T-helper 17 cell (primary cell): ENCODE measurements at regions not wholly inside any gene's neighbourhood (a gene's known extent, or its start where the extent isn't known, plus 50 kb on each side); places are given as distances from the start of the nearest gene placed in this dataset.

Experiments used
- ATAC-seq: fragments of 150-1000 bp; cut with Tn5 transposase; 2 replicates; pipeline ENCODE4 v1.10.0; 2021; ENCODE audit warnings: mild to moderate bottlenecking, moderate library complexity
- DNase-seq, 3 donors: peaks; one replicate each; pipeline versions ENCODE4 v3.0.0 to v3.0.0-alpha.2; 2020 to 2021
- H3K9me3 ChIP-seq: one replicate; pipeline ENCODE4 v1.7.0; 2013; ENCODE audit warnings: low read length, mild to moderate bottlenecking; ENCODE audit not compliant: control insufficient read depth, poor library complexity, severe bottlenecking
- H3K27ac Mint-ChIP-seq: one replicate; pipeline ENCODE4 v1.8.0; 2022; ENCODE audit warnings: mild to moderate bottlenecking, moderate library complexity, mixed read lengths
- H3K27me3 Mint-ChIP-seq: one replicate; pipeline ENCODE4 v1.8.0; 2022; ENCODE audit warnings: mixed read lengths
- H3K36me3 Mint-ChIP-seq: one replicate; pipeline ENCODE4 v1.8.0; 2022; ENCODE audit warnings: low read depth, mixed read lengths
- H3K4me1 Mint-ChIP-seq: one replicate; pipeline ENCODE4 v1.8.0; 2022; ENCODE audit warnings: mild to moderate bottlenecking, mixed read lengths
- H3K4me3 Mint-ChIP-seq: one replicate; pipeline ENCODE4 v1.8.0; 2022; ENCODE audit warnings: mild to moderate bottlenecking, moderate library complexity, mixed read lengths

- H3K27ac Mint-ChIP-seq = no peak overlapping the region
- DNase-seq (no peak), ATAC-seq (no peak)
- no peaks in the 10 kb centered on the region for H3K4me1 Mint-ChIP-seq
- no peak overlapping the region for H3K4me3 Mint-ChIP-seq
- H3K36me3 Mint-ChIP-seq = no peaks in the 10 kb centered on the region
- H3K27me3 Mint-ChIP-seq = peaks cover 16% of the 10 kb centered on the region
- no peaks in the 10 kb centered on the region for H3K9me3 ChIP-seq
These were observed 188.5 kb downstream of the URI1 start for GRCh38 chr19:30130356-30131122.

DNA sequence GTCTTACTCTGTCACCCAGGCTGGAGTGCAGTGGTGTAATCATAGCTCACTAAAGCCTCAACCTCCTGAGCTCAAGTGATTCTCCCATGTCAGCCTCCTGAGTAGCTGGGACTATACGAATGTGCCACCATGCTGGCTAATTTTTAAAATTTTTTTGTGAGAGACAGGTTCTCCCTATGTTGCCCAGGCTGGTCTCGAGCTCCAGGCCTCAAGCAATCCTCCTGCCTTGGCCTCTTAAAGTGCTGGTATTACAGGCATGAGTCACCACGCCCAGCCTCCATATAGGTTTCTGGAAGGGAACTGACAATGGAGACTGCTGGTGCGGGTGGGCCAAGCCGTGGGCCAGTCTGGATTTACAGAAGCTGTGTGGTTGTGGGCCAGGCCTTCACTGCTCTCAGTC, 189.2 kb downstream of the URI1 start:
- Mint-ChIP-seq H3K36me3 (no peaks in the 10 kb centered on the region), H3K4me3 (no peak overlapping the region), H3K27ac (no peak overlapping the region), H3K4me1 (no peaks in the 10 kb centered on the region), H3K27me3 (peaks cover 16% of the 10 kb centered on the region)
- ATAC-seq (no peak), DNase-seq (no peak)
- no peaks in the 10 kb centered on the region for H3K9me3 ChIP-seq

GRCh38 chr19:30131722-30132291, 189.8 kb downstream of the URI1 start:
- Mint-ChIP-seq H3K4me1 (no peaks in the 10 kb centered on the region), H3K27me3 (peaks cover 16% of the 10 kb centered on the region)

GRCh38 chr19:30132343-30133075, 190.5 kb downstream of the URI1 start:
- Mint-ChIP-seq H3K27me3 (peaks cover 16% of the 10 kb centered on the region), H3K4me3 (no peak overlapping the region), H3K27ac (no peak overlapping the region), H3K36me3 (no peaks in the 10 kb centered on the region), H3K4me1 (no peaks in the 10 kb centered on the region)
- DNase-seq (no peak), ATAC-seq (no peak)
- H3K9me3 ChIP-seq = no peaks in the 10 kb centered on the region

More at GRCh38 chr19:30131722-30132291, 189.8 kb downstream of the URI1 start:
- H3K9me3 ChIP-seq = no peaks in the 10 kb centered on the region
- Mint-ChIP-seq H3K36me3 (no peaks in the 10 kb centered on the region), H3K27ac (no peak overlapping the region), H3K4me3 (no peak overlapping the region)
- no peak for ATAC-seq
- DNase-seq = no peak

- DNase-seq = no peak
- no peak for ATAC-seq
- Mint-ChIP-seq H3K27ac (no peak overlapping the region), H3K36me3 (no peaks in the 10 kb centered on the region), H3K4me3 (no peak overlapping the region), H3K27me3 (peaks cover 16% of the 10 kb centered on the region), H3K4me1 (no peaks in the 10 kb centered on the region)
- H3K9me3 ChIP-seq = no peaks in the 10 kb centered on the region
These were observed 191.8 kb downstream of the URI1 start for GRCh38 chr19:30133803-30134202.

- no peak overlapping the region for H3K4me3 Mint-ChIP-seq
- H3K36me3 Mint-ChIP-seq = no peaks in the 10 kb centered on the region
- H3K27me3 Mint-ChIP-seq = peaks cover 16% of the 10 kb centered on the region
- H3K27ac Mint-ChIP-seq = no peak overlapping the region
- DNase-seq = no peak
- H3K9me3 ChIP-seq = no peaks in the 10 kb centered on the region
- ATAC-seq = no peak
- H3K4me1 Mint-ChIP-seq = no peaks in the 10 kb centered on the region
These were observed 193.2 kb downstream of the URI1 start for GRCh38 chr19:30135093-30135757.

DNA sequence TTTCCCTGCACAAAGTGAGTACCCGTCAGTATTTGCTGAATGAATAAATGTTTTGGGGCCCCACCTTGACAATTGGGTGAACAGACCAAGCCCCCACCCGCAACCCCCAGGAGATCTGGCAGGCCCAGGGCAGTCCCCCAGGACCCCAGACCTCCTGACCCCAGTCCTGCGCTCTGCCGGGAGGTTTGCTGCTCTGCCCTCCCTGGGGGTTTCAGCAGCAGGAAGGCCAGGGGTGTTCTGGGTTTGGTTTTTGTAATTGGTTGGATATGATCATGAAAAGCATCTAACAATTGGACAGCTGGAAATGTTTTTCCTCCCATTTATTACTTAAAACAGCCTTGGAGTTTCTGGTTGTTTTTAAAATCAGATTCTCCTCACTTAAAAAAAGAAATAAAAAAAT, 193.8 kb downstream of the URI1 start:
- ATAC-seq = no peak
- no peaks in the 10 kb centered on the region for H3K9me3 ChIP-seq
- Mint-ChIP-seq H3K27ac (no peak overlapping the region), H3K4me1 (no peaks in the 10 kb centered on the region), H3K4me3 (no peak overlapping the region), H3K36me3 (no peaks in the 10 kb centered on the region), H3K27me3 (peaks cover 16% of the 10 kb centered on the region)
- DNase-seq = no peak

- Mint-ChIP-seq H3K36me3 (no peaks in the 10 kb centered on the region), H3K27me3 (peaks cover 16% of the 10 kb centered on the region), H3K4me1 (no peaks in the 10 kb centered on the region), H3K4me3 (no peak overlapping the region), H3K27ac (no peak overlapping the region)
- ATAC-seq (no peak), DNase-seq (no peak)
- no peaks in the 10 kb centered on the region for H3K9me3 ChIP-seq
These were observed 194.7 kb downstream of the URI1 start for GRCh38 chr19:30136611-30137195.

- no peak for ATAC-seq
- no peak overlapping the region for H3K4me3 Mint-ChIP-seq
- peaks cover 11% of the 10 kb centered on the region for H3K27me3 Mint-ChIP-seq
- H3K27ac Mint-ChIP-seq = no peak overlapping the region
- DNase-seq = no peak
- H3K4me1 Mint-ChIP-seq = no peaks in the 10 kb centered on the region
- H3K36me3 Mint-ChIP-seq = no peaks in the 10 kb centered on the region
- no peaks in the 10 kb centered on the region for H3K9me3 ChIP-seq
These were observed 195.7 kb downstream of the URI1 start for GRCh38 chr19:30137747-30138146.

- Mint-ChIP-seq H3K4me3 (no peak overlapping the region), H3K27me3 (peaks cover 23% of the 10 kb centered on the region), H3K27ac (no peak overlapping the region), H3K36me3 (no peaks in the 10 kb centered on the region), H3K4me1 (no peaks in the 10 kb centered on the region)
- ATAC-seq = no peak
- no peak for DNase-seq
- no peaks in the 10 kb centered on the region for H3K9me3 ChIP-seq
These were observed 202.3 kb downstream of the URI1 start for GRCh38 chr19:30144242-30144758.

- no peak for DNase-seq
- H3K4me1 Mint-ChIP-seq = no peaks in the 10 kb centered on the region
- H3K27ac Mint-ChIP-seq = no peak overlapping the region
- no peaks in the 10 kb centered on the region for H3K9me3 ChIP-seq
- H3K36me3 Mint-ChIP-seq = no peaks in the 10 kb centered on the region
- no peak for ATAC-seq
- H3K4me3 Mint-ChIP-seq = no peak overlapping the region
- H3K27me3 Mint-ChIP-seq = peaks cover 27% of the 10 kb centered on the region
These were observed 202.8 kb downstream of the URI1 start for GRCh38 chr19:30144802-30145201.

DNA sequence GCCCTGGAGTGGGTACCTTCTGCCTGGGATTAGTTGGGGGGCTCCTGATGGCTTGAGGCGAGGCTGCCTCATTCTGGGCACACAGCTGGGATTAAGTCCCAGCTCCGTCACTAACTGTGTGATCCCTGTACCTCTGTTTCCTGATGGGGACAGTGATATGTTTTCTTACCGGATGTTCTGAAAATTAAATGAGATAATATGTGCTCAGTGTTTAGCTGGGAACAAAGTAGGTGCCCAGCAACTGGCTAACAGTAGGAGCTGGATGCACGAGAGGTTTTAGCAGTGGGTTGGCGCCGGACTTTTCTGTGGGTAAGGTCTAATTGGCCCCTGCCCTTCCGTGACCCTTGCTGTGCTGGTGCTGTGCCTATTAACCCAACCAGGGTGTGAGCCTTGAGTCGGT, 203.4 kb downstream of the URI1 start:
- Mint-ChIP-seq H3K4me3 (no peak overlapping the region), H3K4me1 (no peaks in the 10 kb centered on the region), H3K27me3 (peaks cover 29% of the 10 kb centered on the region), H3K36me3 (no peaks in the 10 kb centered on the region), H3K27ac (no peak overlapping the region)
- no peaks in the 10 kb centered on the region for H3K9me3 ChIP-seq
- no peak for ATAC-seq
- no peak for DNase-seq

GRCh38 chr19:30146346-30146745, 204.3 kb downstream of the URI1 start:
- Mint-ChIP-seq H3K27me3 (peaks cover 29% of the 10 kb centered on the region), H3K4me3 (no peak overlapping the region), H3K36me3 (no peaks in the 10 kb centered on the region), H3K4me1 (no peaks in the 10 kb centered on the region), H3K27ac (no peak overlapping the region)
- H3K9me3 ChIP-seq = no peaks in the 10 kb centered on the region
- DNase-seq = no peak
- no peak for ATAC-seq
